OCI-LY1 (cell line): ENCODE measurements at regions not wholly inside any gene's neighbourhood (a gene's known extent, or its start where the extent isn't known, plus 50 kb on each side); places are given as distances from the start of the nearest gene placed in this dataset.

Experiments
- CTCF ChIP-seq: fragments of 200-600 bp; sonication (generic), shearing (Covaris generic); IDR thresholded peaks from 2 replicates; pipeline ENCODE4 v1.5.1; 2017; ENCODE audit warnings: mild to moderate bottlenecking, antibody characterized with exemption, low read length, moderate library complexity, mixed read lengths
- EZH2 ChIP-seq: fragments of 200-600 bp; sonication (generic), shearing (Covaris generic); IDR thresholded peaks from 2 replicates; pipeline ENCODE4 v1.8.0; 2017; ENCODE audit warnings: borderline replicate concordance, mixed run types, mild to moderate bottlenecking, antibody characterized with exemption, low read length, moderate library complexity, mixed read lengths

GRCh38 chr10:57513637-57514036, 754.1 kb downstream of the IPMK start:
- no peak for TF ChIP-seq CTCF
- TF ChIP-seq EZH2: no peak
